ENCODE measurements at regions not wholly inside any gene's neighbourhood (a gene's known extent, or its start where the extent isn't known, plus 50 kb on each side); places are given as distances from the start of the nearest gene placed in this dataset.
A peak's percentile ranks its signal among the peaks of the same experiment; 100 is the strongest.

DNA sequence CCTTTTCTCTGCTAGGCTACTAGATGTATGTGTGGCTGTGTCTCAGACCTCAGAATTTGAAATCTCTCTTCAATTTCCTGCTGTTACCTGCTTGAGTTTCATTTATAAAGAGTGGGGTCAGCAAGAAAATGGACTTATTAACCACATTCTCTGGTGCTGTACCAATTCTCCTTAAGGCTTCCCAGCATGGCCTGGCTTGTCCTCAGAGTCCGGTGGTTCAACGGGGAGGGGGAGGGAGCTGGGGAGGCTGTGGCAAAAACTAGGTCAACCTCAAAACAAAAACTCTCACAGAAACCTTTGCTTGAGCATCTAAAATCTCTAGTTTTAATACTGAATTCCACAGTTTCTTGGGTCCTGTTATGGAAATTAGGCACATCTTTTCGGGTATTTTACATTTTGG lies 389.1 kb upstream of the COBL start:
- Histone ChIP-seq H3K27me3 (ENCODE audit: control insufficient read depth in 2 of 2, insufficient read depth in 2 of 2, low read length in 2 of 2) (no peaks in the 10 kb centered on the region), H3K4me3 (ENCODE audit: low read length in 2 of 2) (no peak overlapping the region), H3K27ac (ENCODE audit: low read depth in 2 of 2, low read length in 2 of 2) (no peak overlapping the region), H3K9ac (ENCODE audit: low read depth in 1 of 2, low read length in 2 of 2) (no peak overlapping the region), H3K36me3 (ENCODE audit: control insufficient read depth in 2 of 2, insufficient read depth in 2 of 2, low read length in 2 of 2) (no peaks in the 10 kb centered on the region), H3K4me1 (ENCODE audit: control insufficient read depth in 2 of 2, insufficient read depth in 2 of 2, low read length in 2 of 2) (no peaks in the 10 kb centered on the region), H3K9me3 (ENCODE audit: control insufficient read depth in 2 of 2, low read length in 2 of 2) (peaks cover 0 to 2% of the 10 kb centered on the region in 2 donors)

- H3K9me3 ChIP-seq (ENCODE audit: control insufficient read depth in 2 of 2, low read length in 2 of 2): peaks cover 0 to 2% of the 10 kb centered on the region in 2 donors
- no peak overlapping the region for H3K4me3 ChIP-seq (ENCODE audit: low read length in 2 of 2)
- no peak overlapping the region for H3K27ac ChIP-seq (ENCODE audit: low read depth in 2 of 2, low read length in 2 of 2)
- no peaks in the 10 kb centered on the region for H3K4me1 ChIP-seq (ENCODE audit: control insufficient read depth in 2 of 2, insufficient read depth in 2 of 2, low read length in 2 of 2)
- no peaks in the 10 kb centered on the region for H3K27me3 ChIP-seq (ENCODE audit: control insufficient read depth in 2 of 2, insufficient read depth in 2 of 2, low read length in 2 of 2)
- no peak overlapping the region for H3K9ac ChIP-seq (ENCODE audit: low read depth in 1 of 2, low read length in 2 of 2)
- H3K36me3 ChIP-seq (ENCODE audit: control insufficient read depth in 2 of 2, insufficient read depth in 2 of 2, low read length in 2 of 2): no peaks in the 10 kb centered on the region
Measured at GRCh38 chr7:51702673-51703072, 386.1 kb upstream of the COBL start.

GRCh38 chr7:51701935-51702334 lies 385.3 kb upstream of the COBL start:
- H3K4me1 ChIP-seq (ENCODE audit: control insufficient read depth in 2 of 2, insufficient read depth in 2 of 2, low read length in 2 of 2): no peaks in the 10 kb centered on the region
- H3K9me3 ChIP-seq (ENCODE audit: control insufficient read depth in 2 of 2, low read length in 2 of 2): peaks cover 0 to 2% of the 10 kb centered on the region in 2 donors
- no peaks in the 10 kb centered on the region for H3K36me3 ChIP-seq (ENCODE audit: control insufficient read depth in 2 of 2, insufficient read depth in 2 of 2, low read length in 2 of 2)
- H3K27ac ChIP-seq (ENCODE audit: low read depth in 2 of 2, low read length in 2 of 2): no peak overlapping the region
- no peaks in the 10 kb centered on the region for H3K27me3 ChIP-seq (ENCODE audit: control insufficient read depth in 2 of 2, insufficient read depth in 2 of 2, low read length in 2 of 2)
- H3K4me3 ChIP-seq (ENCODE audit: low read length in 2 of 2): no peak overlapping the region
- H3K9ac ChIP-seq (ENCODE audit: low read depth in 1 of 2, low read length in 2 of 2): no peak overlapping the region

GRCh38 chr7:51700593-51701215 lies 384.1 kb upstream of the COBL start:
- Histone ChIP-seq H3K27me3 (ENCODE audit: control insufficient read depth in 2 of 2, insufficient read depth in 2 of 2, low read length in 2 of 2) (no peaks in the 10 kb centered on the region), H3K9me3 (ENCODE audit: control insufficient read depth in 2 of 2, low read length in 2 of 2) (peaks cover 0 to 2% of the 10 kb centered on the region in 2 donors), H3K36me3 (ENCODE audit: control insufficient read depth in 2 of 2, insufficient read depth in 2 of 2, low read length in 2 of 2) (no peaks in the 10 kb centered on the region), H3K9ac (ENCODE audit: low read depth in 1 of 2, low read length in 2 of 2) (no peak overlapping the region), H3K4me3 (ENCODE audit: low read length in 2 of 2) (no peak overlapping the region), H3K27ac (ENCODE audit: low read depth in 2 of 2, low read length in 2 of 2) (no peak overlapping the region), H3K4me1 (ENCODE audit: control insufficient read depth in 2 of 2, insufficient read depth in 2 of 2, low read length in 2 of 2) (no peaks in the 10 kb centered on the region)

DNA sequence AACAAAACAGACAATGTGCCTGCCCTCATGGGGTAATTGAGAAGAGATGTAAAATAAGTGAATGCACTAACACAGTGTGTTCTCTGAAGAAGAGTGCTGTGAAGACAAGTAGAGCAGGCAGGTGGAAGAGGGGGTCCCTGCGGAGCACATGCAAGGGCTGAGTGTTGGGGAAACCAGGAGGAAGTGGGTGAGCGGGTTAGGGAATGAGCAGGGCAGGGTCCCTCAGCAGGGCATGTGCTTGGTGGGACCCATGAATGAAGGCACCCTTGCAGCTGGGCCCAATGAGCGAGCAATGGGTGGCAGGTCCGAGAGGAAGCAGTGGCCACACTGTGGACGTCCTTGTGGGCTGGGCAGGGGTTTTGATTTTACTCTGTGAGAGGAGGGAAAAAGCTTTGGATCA lies 376.6 kb upstream of the COBL start:
- Histone ChIP-seq H3K9me3 (ENCODE audit: control insufficient read depth in 2 of 2, low read length in 2 of 2) (no peaks in the 10 kb centered on the region), H3K4me3 (ENCODE audit: low read length in 2 of 2) (no peak overlapping the region)

GRCh38 chr7:51689547-51689946 lies 372.9 kb upstream of the COBL start:
- H3K4me3 ChIP-seq (ENCODE audit: low read length in 2 of 2): no peak overlapping the region
- H3K36me3 ChIP-seq (ENCODE audit: control insufficient read depth in 2 of 2, insufficient read depth in 2 of 2, low read length in 2 of 2): no peaks in the 10 kb centered on the region
- no peaks in the 10 kb centered on the region for H3K9me3 ChIP-seq (ENCODE audit: control insufficient read depth in 2 of 2, low read length in 2 of 2)
- no peaks in the 10 kb centered on the region for H3K27me3 ChIP-seq (ENCODE audit: control insufficient read depth in 2 of 2, insufficient read depth in 2 of 2, low read length in 2 of 2)
- H3K27ac ChIP-seq (ENCODE audit: low read depth in 2 of 2, low read length in 2 of 2): no peak overlapping the region
- no peak overlapping the region for H3K9ac ChIP-seq (ENCODE audit: low read depth in 1 of 2, low read length in 2 of 2)
- no peaks in the 10 kb centered on the region for H3K4me1 ChIP-seq (ENCODE audit: control insufficient read depth in 2 of 2, insufficient read depth in 2 of 2, low read length in 2 of 2)

More for the DNA sequence above, 376.6 kb upstream of the COBL start:
- H3K9ac ChIP-seq (ENCODE audit: low read depth in 1 of 2, low read length in 2 of 2): no peak overlapping the region
- H3K4me1 ChIP-seq (ENCODE audit: control insufficient read depth in 2 of 2, insufficient read depth in 2 of 2, low read length in 2 of 2): no peaks in the 10 kb centered on the region
- no peaks in the 10 kb centered on the region for H3K27me3 ChIP-seq (ENCODE audit: control insufficient read depth in 2 of 2, insufficient read depth in 2 of 2, low read length in 2 of 2)
- no peak overlapping the region for H3K27ac ChIP-seq (ENCODE audit: low read depth in 2 of 2, low read length in 2 of 2)
- no peaks in the 10 kb centered on the region for H3K36me3 ChIP-seq (ENCODE audit: control insufficient read depth in 2 of 2, insufficient read depth in 2 of 2, low read length in 2 of 2)

DNA sequence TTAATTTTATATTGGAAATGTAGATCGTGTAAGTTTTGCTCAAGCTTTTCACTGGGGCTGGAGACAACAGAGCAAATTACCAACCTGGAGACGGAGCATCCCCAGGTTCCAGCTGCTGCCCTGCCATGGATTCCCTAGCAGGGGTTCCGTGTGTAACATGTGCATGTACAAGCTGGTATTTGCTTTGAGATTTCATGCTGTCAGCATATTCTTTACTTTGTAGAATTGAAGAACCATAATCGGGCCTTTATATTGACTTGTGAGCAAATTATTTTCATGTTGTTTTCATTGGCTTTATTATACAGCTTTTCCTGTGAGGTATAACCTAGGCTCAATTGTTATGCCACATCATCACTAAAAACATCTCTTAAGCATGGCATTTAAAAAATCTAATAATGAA lies 369.2 kb upstream of the COBL start:
- H3K36me3 ChIP-seq (ENCODE audit: control insufficient read depth in 2 of 2, insufficient read depth in 2 of 2, low read length in 2 of 2): no peaks in the 10 kb centered on the region
- no peaks in the 10 kb centered on the region for H3K4me1 ChIP-seq (ENCODE audit: control insufficient read depth in 2 of 2, insufficient read depth in 2 of 2, low read length in 2 of 2)
- no peak overlapping the region for H3K9ac ChIP-seq (ENCODE audit: low read depth in 1 of 2, low read length in 2 of 2)
- H3K4me3 ChIP-seq (ENCODE audit: low read length in 2 of 2): no peak overlapping the region
- no peaks in the 10 kb centered on the region for H3K9me3 ChIP-seq (ENCODE audit: control insufficient read depth in 2 of 2, low read length in 2 of 2)
- no peaks in the 10 kb centered on the region for H3K27me3 ChIP-seq (ENCODE audit: control insufficient read depth in 2 of 2, insufficient read depth in 2 of 2, low read length in 2 of 2)
- H3K27ac ChIP-seq (ENCODE audit: low read depth in 2 of 2, low read length in 2 of 2): no peak overlapping the region

GRCh38 chr7:51680594-51681399 lies 364.2 kb upstream of the COBL start:
- Histone ChIP-seq H3K27me3 (ENCODE audit: control insufficient read depth in 2 of 2, insufficient read depth in 2 of 2, low read length in 2 of 2) (no peaks in the 10 kb centered on the region), H3K4me3 (ENCODE audit: low read length in 2 of 2) (peak overlapping the region in 1 of 2 donors; percentile 36), H3K4me1 (ENCODE audit: control insufficient read depth in 2 of 2, insufficient read depth in 2 of 2, low read length in 2 of 2) (peaks cover 5 to 7% of the 10 kb centered on the region in 2 donors), H3K27ac (ENCODE audit: low read depth in 2 of 2, low read length in 2 of 2) (no peak overlapping the region), H3K9me3 (ENCODE audit: control insufficient read depth in 2 of 2, low read length in 2 of 2) (no peaks in the 10 kb centered on the region), H3K36me3 (ENCODE audit: control insufficient read depth in 2 of 2, insufficient read depth in 2 of 2, low read length in 2 of 2) (no peaks in the 10 kb centered on the region), H3K9ac (ENCODE audit: low read depth in 1 of 2, low read length in 2 of 2) (no peak overlapping the region)

DNA sequence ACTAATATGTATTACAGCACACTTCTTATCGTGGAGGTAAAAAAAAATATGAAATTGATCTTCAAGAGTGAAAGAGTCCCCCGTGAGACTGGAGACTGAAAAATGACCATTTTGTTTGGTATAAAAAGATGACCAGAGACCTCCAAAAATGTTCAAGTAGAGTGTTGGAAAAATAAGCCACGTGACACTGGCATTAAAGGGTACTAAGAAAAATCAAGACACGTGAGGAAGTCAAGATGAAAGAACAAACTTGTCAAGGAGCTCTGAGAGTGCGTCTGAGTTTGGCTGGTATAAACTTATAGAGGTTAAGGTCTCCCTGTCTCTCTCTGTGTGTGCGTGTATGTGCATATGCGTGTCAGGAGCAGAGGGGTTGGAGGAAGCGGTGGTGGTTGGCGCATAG lies 362.7 kb upstream of the COBL start:
- Histone ChIP-seq H3K4me1 (ENCODE audit: control insufficient read depth in 2 of 2, insufficient read depth in 2 of 2, low read length in 2 of 2) (peaks cover 5 to 7% of the 10 kb centered on the region in 2 donors), H3K9me3 (ENCODE audit: control insufficient read depth in 2 of 2, low read length in 2 of 2) (no peaks in the 10 kb centered on the region), H3K4me3 (ENCODE audit: low read length in 2 of 2) (no peak overlapping the region), H3K9ac (ENCODE audit: low read depth in 1 of 2, low read length in 2 of 2) (no peak overlapping the region), H3K27me3 (ENCODE audit: control insufficient read depth in 2 of 2, insufficient read depth in 2 of 2, low read length in 2 of 2) (no peaks in the 10 kb centered on the region), H3K36me3 (ENCODE audit: control insufficient read depth in 2 of 2, insufficient read depth in 2 of 2, low read length in 2 of 2) (no peaks in the 10 kb centered on the region), H3K27ac (ENCODE audit: low read depth in 2 of 2, low read length in 2 of 2) (no peak overlapping the region)

GRCh38 chr7:51666751-51667150 lies 350.1 kb upstream of the COBL start:
- no peak overlapping the region for H3K9ac ChIP-seq (ENCODE audit: low read depth in 1 of 2, low read length in 2 of 2)

More at GRCh38 chr7:51666751-51667150, 350.1 kb upstream of the COBL start:
- Histone ChIP-seq H3K4me3 (ENCODE audit: low read length in 2 of 2) (no peak overlapping the region), H3K4me1 (ENCODE audit: control insufficient read depth in 2 of 2, insufficient read depth in 2 of 2, low read length in 2 of 2) (peaks cover 0 to 3% of the 10 kb centered on the region in 2 donors), H3K9me3 (ENCODE audit: control insufficient read depth in 2 of 2, low read length in 2 of 2) (no peaks in the 10 kb centered on the region), H3K27me3 (ENCODE audit: control insufficient read depth in 2 of 2, insufficient read depth in 2 of 2, low read length in 2 of 2) (no peaks in the 10 kb centered on the region), H3K36me3 (ENCODE audit: control insufficient read depth in 2 of 2, insufficient read depth in 2 of 2, low read length in 2 of 2) (no peaks in the 10 kb centered on the region), H3K27ac (ENCODE audit: low read depth in 2 of 2, low read length in 2 of 2) (no peak overlapping the region)
